HEK293 (cell line): ENCODE measurements at regions not wholly inside any gene's neighbourhood (a gene's known extent, or its start where the extent isn't known, plus 50 kb on each side); places are given as distances from the start of the nearest gene placed in this dataset.
A peak's percentile ranks its signal among the peaks of the same experiment; 100 is the strongest.

Experiments used
- CTCF ChIA-PET: fragments of 350-600 bp; formaldehyde crosslinking; extraction: SDS; loops from one replicate; lab custom pipeline; 2021; ENCODE audit warnings: antibody characterized with exemption; lab: Yijun Ruan, JAX
- POLR2A ChIA-PET: fragments of 300-600 bp; formaldehyde crosslinking; extraction: SDS; loops from one replicate; lab custom pipeline; 2020; ENCODE audit warnings: antibody characterized with exemption, inconsistent platforms; lab: Yijun Ruan, JAX
- H3K27ac ChIP-seq: fragments of 200-500 bp; sonication (Bioruptor generic); 2 replicates; pipeline ENCODE4 v1.5.1; 2014; ENCODE audit warnings: low read depth, low read length, control low read depth, inconsistent platforms; ENCODE audit errors: extremely low read depth
- H3K36me3 ChIP-seq, 2 experiments: fragments of 200-500 bp in 1 of 2; sonication (Bioruptor generic) in 1 of 2; 1 replicate in 1 of 2; 2 replicates in 1 of 2; pipeline ENCODE4 v1.5.1; 2014 to 2017; ENCODE audit warnings: inconsistent platforms in 2 of 2, low read length in 2 of 2; ENCODE audit not compliant: control insufficient read depth in 2 of 2, insufficient read depth in 1 of 2
- H3K4me1 ChIP-seq: fragments of 200-500 bp; sonication (Bioruptor generic); 2 replicates; pipeline ENCODE4 v1.5.1; 2014; ENCODE audit warnings: mild to moderate bottlenecking, low read length, inconsistent platforms; ENCODE audit not compliant: control insufficient read depth, insufficient read depth
- H3K4me3 ChIP-seq: 2 replicates; pipeline ENCODE4 v1.5.1; 2011; ENCODE audit warnings: low read depth, mild to moderate bottlenecking, control low read depth, low read length, moderate library complexity
- H3K9me3 ChIP-seq: fragments of 200-500 bp; sonication (Bioruptor generic); 2 replicates; pipeline ENCODE4 v1.5.1; 2014; ENCODE audit warnings: low read depth, low read length, inconsistent platforms; ENCODE audit not compliant: control insufficient read depth, insufficient read depth
- CTCF ChIP-seq: fragments of 450-650 bp; formaldehyde crosslinking; IDR thresholded peaks from 2 replicates; pipeline ENCODE4 v1.5.1; 2016; ENCODE audit warnings: missing biosample characterization, missing genetic modification characterization
- HIC1 ChIP-seq: fragments of 450-650 bp; formaldehyde crosslinking; IDR thresholded peaks from 2 replicates; pipeline ENCODE4 v1.5.1; 2016; ENCODE audit warnings: missing biosample characterization, missing genetic modification characterization
- HOXA7 ChIP-seq: sonication (generic); formaldehyde crosslinking; IDR thresholded peaks from 2 replicates; pipeline ENCODE4 v1.8.1; 2022; ENCODE audit warnings: missing genetic modification reagents, borderline replicate concordance
- KLF17 ChIP-seq: fragments of 450-650 bp; formaldehyde crosslinking; IDR thresholded peaks from 2 replicates; pipeline ENCODE4 v1.5.1; 2016; ENCODE audit warnings: missing biosample characterization, missing genetic modification characterization
- KLF8 ChIP-seq: fragments of 450-650 bp; formaldehyde crosslinking; IDR thresholded peaks from 2 replicates; pipeline ENCODE4 v1.5.1; 2016; ENCODE audit warnings: missing biosample characterization, missing genetic modification characterization
- KLF9 ChIP-seq: fragments of 450-650 bp; formaldehyde crosslinking; IDR thresholded peaks from 2 replicates; pipeline ENCODE4 v1.5.1; 2016; ENCODE audit warnings: missing biosample characterization, missing genetic modification characterization, low read depth
- PRDM1 ChIP-seq: fragments of 450-650 bp; formaldehyde crosslinking; IDR thresholded peaks from 2 replicates; pipeline ENCODE4; 2016; ENCODE audit warnings: missing biosample characterization, missing genetic modification characterization
- SALL2 ChIP-seq: fragments of 450-650 bp; formaldehyde crosslinking; IDR thresholded peaks from 2 replicates; pipeline ENCODE4 v1.5.0; 2017; ENCODE audit warnings: missing biosample characterization, mild to moderate bottlenecking, missing genetic modification characterization, borderline replicate concordance
- SP2 ChIP-seq: fragments of 450-650 bp; formaldehyde crosslinking; IDR thresholded peaks from 2 replicates; pipeline ENCODE4 v1.5.1; 2016; ENCODE audit warnings: missing biosample characterization, missing genetic modification characterization
- ZBTB26 ChIP-seq: fragments of 450-650 bp; formaldehyde crosslinking; optimal IDR thresholded peaks from 2 replicates; pipeline ENCODE3; 2016; ENCODE audit warnings: missing biosample characterization, mild to moderate bottlenecking, missing genetic modification characterization
- ZNF121 ChIP-seq: fragments of 450-650 bp; formaldehyde crosslinking; IDR thresholded peaks from 2 replicates; pipeline ENCODE4 v1.5.1; 2016; ENCODE audit warnings: missing biosample characterization, missing genetic modification characterization
- ZNF140 ChIP-seq: fragments of 450-650 bp; formaldehyde crosslinking; IDR thresholded peaks from 2 replicates; pipeline ENCODE4 v1.5.1; 2016; ENCODE audit warnings: missing biosample characterization, missing genetic modification characterization
- ZNF19 ChIP-seq: fragments of 450-650 bp; formaldehyde crosslinking; IDR thresholded peaks from 2 replicates; pipeline ENCODE4; 2016; ENCODE audit warnings: missing biosample characterization, missing genetic modification characterization, low read depth
- ZNF2 ChIP-seq: fragments of 450-650 bp; formaldehyde crosslinking; IDR thresholded peaks from 2 replicates; pipeline ENCODE4 v1.5.1; 2016; ENCODE audit warnings: missing biosample characterization, missing genetic modification characterization
- ZNF274 ChIP-seq, 2 experiments: fragments of 200-500 bp in 1 of 2; fragments of 450-650 bp in 1 of 2; sonication (Bioruptor generic) in 1 of 2; formaldehyde crosslinking in 1 of 2; IDR thresholded peaks; 2 replicates each; pipeline versions ENCODE4 v1.5.1 to v1.6.1; 2014 to 2016; ENCODE audit warnings: borderline replicate concordance in 1 of 2, inconsistent platforms in 1 of 2, low read length in 1 of 2, missing biosample characterization in 1 of 2, missing genetic modification characterization in 1 of 2
- ZNF292 ChIP-seq: fragments of 450-650 bp; formaldehyde crosslinking; IDR thresholded peaks from 2 replicates; pipeline ENCODE4 v1.5.1; 2016; ENCODE audit warnings: low read depth, missing biosample characterization, missing genetic modification characterization, borderline replicate concordance
- ZNF324 ChIP-seq: fragments of 450-650 bp; formaldehyde crosslinking; IDR thresholded peaks from 2 replicates; pipeline ENCODE4 v1.5.1; 2016; ENCODE audit warnings: missing biosample characterization, missing genetic modification characterization
- ZNF544 ChIP-seq: fragments of 450-650 bp; formaldehyde crosslinking; IDR thresholded peaks from 2 replicates; pipeline ENCODE4 v1.5.0; 2017; ENCODE audit warnings: missing biosample characterization, missing genetic modification characterization
- ZNF558 ChIP-seq: fragments of 450-650 bp; formaldehyde crosslinking; IDR thresholded peaks from 2 replicates; pipeline ENCODE4 v1.5.1; 2016; ENCODE audit warnings: missing biosample characterization, missing genetic modification characterization
- ZNF585B ChIP-seq: fragments of 450-650 bp; formaldehyde crosslinking; IDR thresholded peaks from 2 replicates; pipeline ENCODE4 v1.5.1; 2016; ENCODE audit warnings: missing biosample characterization, missing genetic modification characterization
- ZNF639 ChIP-seq: fragments of 450-650 bp; formaldehyde crosslinking; IDR thresholded peaks from 2 replicates; pipeline ENCODE4 v1.5.1; 2016; ENCODE audit warnings: missing biosample characterization, missing genetic modification characterization
- ZNF660 ChIP-seq: fragments of 450-650 bp; IDR thresholded peaks from 2 replicates; pipeline ENCODE4 v1.5.1; 2018; ENCODE audit warnings: missing biosample characterization, mild to moderate bottlenecking, missing genetic modification characterization
- ZNF843 ChIP-seq: fragments of 450-650 bp; formaldehyde crosslinking; IDR thresholded peaks from 2 replicates; pipeline ENCODE4 v1.5.1; 2016; ENCODE audit warnings: missing biosample characterization, missing genetic modification characterization

- Histone ChIP-seq H3K9me3 (no peaks in the 10 kb centered on the region), H3K36me3 (no peaks in the 10 kb centered on the region), H3K27ac (no peak overlapping the region), H3K4me1 (no peaks in the 10 kb centered on the region), H3K4me3 (no peak overlapping the region)
- TF ChIP-seq ZNF324 (no peak), ZNF121 (tag by site-specific recombination) (no peak), SALL2 (tag by site-specific recombination) (no peak), ZNF19 (tag by site-specific recombination) (no peak), PRDM1 (tag by site-specific recombination) (no peak), ZNF639 (no peak), ZNF544 (tag by site-specific recombination) (no peak), ZNF292 (tag by site-specific recombination) (no peak), SP2 (tag by site-specific recombination) (no peak), ZNF140 (tag by site-specific recombination) (no peak), ZNF843 (tag by site-specific recombination) (no peak), ZNF558 (tag by site-specific recombination) (no peak), HOXA7 (CRISPR knock-in tag) (no peak)
- POLR2A ChIA-PET = no interaction called here
- CTCF ChIA-PET = interaction anchor here (0.7 to 1.1 kb wide), 2 partner anchors 14 to 530 kb away, joined by 3 read pairs; no protein-coding TSS in a partner anchor
Observed at GRCh38 chr12:127277882-127278281, 989.1 kb upstream of the TMEM132C start.

GRCh38 chr12:127278351-127278750 is 988.6 kb upstream of the TMEM132C start:
- ChIA-PET POLR2A (no interaction called here), CTCF (interaction anchor here (0.7 kb wide), 1 partner anchor 531 kb away, joined by 3 read pairs; no protein-coding TSS in a partner anchor)
- Histone ChIP-seq H3K4me1 (no peaks in the 10 kb centered on the region), H3K27ac (no peak overlapping the region), H3K9me3 (no peaks in the 10 kb centered on the region), H3K4me3 (no peak overlapping the region), H3K36me3 (no peaks in the 10 kb centered on the region)
- no peak for TF ChIP-seq ZNF660
- TF ChIP-seq, all 188 proteins: peak for 0

GRCh38 chr12:127280393-127281275 is 986.3 kb upstream of the TMEM132C start:
- Histone ChIP-seq H3K4me3 (no peak overlapping the region), H3K27ac (no peak overlapping the region), H3K9me3 (no peaks in the 10 kb centered on the region), H3K36me3 (no peaks in the 10 kb centered on the region), H3K4me1 (no peaks in the 10 kb centered on the region)
- POLR2A ChIA-PET = no interaction called here
- CTCF ChIA-PET = interaction anchor here (0.5 to 3.5 kb wide), 19 partner anchors 9 to 1887 kb away, joined by 3 to 20 read pairs (median 3); no protein-coding TSS in a partner anchor
- TF ChIP-seq ZBTB26 (tag by site-specific recombination) = peak; percentile 29
- TF ChIP-seq ZNF274 (IDR thresholded peaks at IDR 0.05; ENCODE audit: low read length) = no peak
- TF ChIP-seq ZNF274 (tag by site-specific recombination; IDR thresholded peaks at IDR 0.05; ENCODE audit: borderline replicate concordance) = no peak
- TF ChIP-seq KLF17 (tag by site-specific recombination) = 0 out of 2 replicates have a peak, but pooled peaks have one; percentile 31
- TF ChIP-seq HIC1 = no peak
- no peak for TF ChIP-seq ZNF585B (tag by site-specific recombination)
- peak; percentile 68; the same call in 1 of the 2 replicates for TF ChIP-seq CTCF (tag by site-specific recombination)
- TF ChIP-seq ZNF2 (tag by site-specific recombination) = 0 out of 2 replicates have a peak, but pooled peaks have one; percentile 29
- peak; percentile 56 for TF ChIP-seq KLF9 (tag by site-specific recombination)
- no peak for TF ChIP-seq SP2 (tag by site-specific recombination)
- peak; percentile 23; the same call in 1 of the 2 replicates for TF ChIP-seq KLF8 (tag by site-specific recombination)
